B cell (primary cell): ENCODE measurements at regions not wholly inside any gene's neighbourhood (a gene's known extent, or its start where the extent isn't known, plus 50 kb on each side); places are given as distances from the start of the nearest gene placed in this dataset.

Experiments
- CTCF ChIP-seq: fragments of 200-600 bp; IDR thresholded peaks from one replicate; pipeline ENCODE4 v1.8.0; 2022; ENCODE audit warnings: antibody characterized with exemption, mild to moderate bottlenecking
- EZH2 ChIP-seq: IDR thresholded peaks from 2 replicates; pipeline ENCODE4 v1.6.1; 2012; ENCODE audit warnings: borderline replicate concordance, low read depth, mild to moderate bottlenecking, moderate library complexity, low read length; ENCODE audit not compliant: insufficient read depth, poor library complexity, severe bottlenecking

- TF ChIP-seq CTCF (no peak), EZH2 (no peak)
Measured at GRCh38 chr3:111285184-111285538, 213.5 kb downstream of the NECTIN3 start.
